Esophagus muscularis mucosa (tissue), 4 donors: ENCODE measurements at regions not wholly inside any gene's neighbourhood (a gene's known extent, or its start where the extent isn't known, plus 50 kb on each side); places are given as distances from the start of the nearest gene placed in this dataset.

Experiments used
- DNase-seq: peaks from one replicate; pipeline ENCODE4 v3.0.0-alpha.2; 2017; ENCODE audit errors: extremely low spot score
- H3K27ac ChIP-seq, 4 donors: fragments of 200-600 bp; sonication (generic); replicated peaks in 1 of 4; 1 replicate in 3 of 4; 2 replicates in 1 of 4; pipeline ENCODE4 v1.5.1; 2016 to 2019; ENCODE audit warnings: mild to moderate bottlenecking in 1 of 4
- H3K27me3 ChIP-seq, 4 donors: fragments of 200-600 bp; sonication (generic); one replicate each; pipeline versions ENCODE4 v1.5.1 to v1.6.0; 2016 to 2019
- H3K36me3 ChIP-seq, 4 donors: fragments of 200-600 bp; sonication (generic); one replicate each; pipeline ENCODE4 v1.5.1; 2016 to 2019
- H3K4me1 ChIP-seq, 4 donors: fragments of 200-600 bp; sonication (generic); one replicate each; pipeline ENCODE4 v1.5.1; 2016 to 2019
- H3K4me3 ChIP-seq, 4 donors: fragments of 200-600 bp; sonication (generic); 1 replicate in 2 of 4; 2 replicates in 2 of 4; pipeline ENCODE4 v1.5.1; 2016 to 2019; ENCODE audit warnings: mild to moderate bottlenecking in 4 of 4, moderate library complexity in 1 of 4
- H3K9me3 ChIP-seq, 4 donors: fragments of 200-600 bp; sonication (generic); 1 replicate in 3 of 4; 2 replicates in 1 of 4; pipeline ENCODE4 v1.5.1; 2016 to 2019
- EP300 ChIP-seq: sonication (generic); formaldehyde crosslinking; IDR thresholded peaks from one replicate; pipeline ENCODE4 v1.6.1; 2017; ENCODE audit warnings: antibody characterized with exemption
- POLR2A ChIP-seq: fragments of 450-650 bp; IDR thresholded peaks from one replicate; pipeline ENCODE4 v1.6.1; 2017; ENCODE audit warnings: antibody characterized with exemption, moderate library complexity, mild to moderate bottlenecking, low read depth
- POLR2AphosphoS5 ChIP-seq, 2 donors: sonication (generic); formaldehyde crosslinking; IDR thresholded peaks; one replicate each; pipeline ENCODE4 v1.6.1; 2017; ENCODE audit warnings: antibody characterized with exemption in 2 of 2
- WGBS: methylation state at CpG from one replicate; pipeline ENCODE4 v1.1.5; 2018; 5-methylcytosine and 5-hydroxymethylcytosine counted together
- intact Hi-C: fragments of 100-400 bp; cut with DNase I; formaldehyde crosslinking; loops from one replicate; pipeline ENCODE4 v1.15.1; 2023
- TF ChIP-seq, protein P1 (sequence below), 3 experiments: fragments of 200-600 bp in 2 of 3; fragments of 450-650 bp in 1 of 3; sonication (generic) in 2 of 3; IDR thresholded peaks; one replicate each; pipeline ENCODE4 v1.5.1; 2017 to 2019; ENCODE audit warnings: antibody characterized with exemption in 3 of 3, mild to moderate bottlenecking in 2 of 3, moderate library complexity in 1 of 3

DNA sequence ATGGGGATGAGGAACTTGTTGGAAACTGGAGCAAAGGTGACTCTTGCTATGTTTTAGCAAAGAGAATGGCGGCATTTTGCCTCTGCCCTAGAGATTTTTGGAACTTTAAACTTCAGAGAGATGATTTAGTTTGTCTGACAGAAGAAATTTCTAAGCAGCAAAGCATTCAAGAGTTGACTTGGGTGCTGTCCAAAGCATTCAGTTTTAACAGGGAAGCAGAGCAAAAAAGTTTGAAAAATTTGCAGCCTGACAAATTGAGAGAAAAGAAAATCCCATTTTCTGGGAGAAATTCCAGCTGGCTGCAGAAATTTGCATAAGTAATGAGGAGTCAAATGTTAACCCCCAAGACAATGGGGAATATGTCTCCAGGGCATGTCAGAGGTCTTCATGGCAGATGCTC, 682.3 kb upstream of the ST8SIA4 start:
- Histone ChIP-seq H3K27me3 (no peaks in the 10 kb centered on the region), H3K4me1 (peaks cover 0 to 7% (median 0%) of the 10 kb centered on the region in 4 donors), H3K36me3 (no peaks in the 10 kb centered on the region), H3K27ac (no peak overlapping the region), H3K9me3 (no peaks in the 10 kb centered on the region), H3K4me3 (no peak overlapping the region)
- WGBS, result 69% methylated on average over 1 of the region's 1 CpG
- no peak for DNase-seq
- intact Hi-C loops, result no loop called here
- TF ChIP-seq POLR2A (no peak), POLR2AphosphoS5 (IDR thresholded peaks at IDR 0.05) (no peak), EP300 (no peak)
- TF ChIP-seq, protein P1, sequence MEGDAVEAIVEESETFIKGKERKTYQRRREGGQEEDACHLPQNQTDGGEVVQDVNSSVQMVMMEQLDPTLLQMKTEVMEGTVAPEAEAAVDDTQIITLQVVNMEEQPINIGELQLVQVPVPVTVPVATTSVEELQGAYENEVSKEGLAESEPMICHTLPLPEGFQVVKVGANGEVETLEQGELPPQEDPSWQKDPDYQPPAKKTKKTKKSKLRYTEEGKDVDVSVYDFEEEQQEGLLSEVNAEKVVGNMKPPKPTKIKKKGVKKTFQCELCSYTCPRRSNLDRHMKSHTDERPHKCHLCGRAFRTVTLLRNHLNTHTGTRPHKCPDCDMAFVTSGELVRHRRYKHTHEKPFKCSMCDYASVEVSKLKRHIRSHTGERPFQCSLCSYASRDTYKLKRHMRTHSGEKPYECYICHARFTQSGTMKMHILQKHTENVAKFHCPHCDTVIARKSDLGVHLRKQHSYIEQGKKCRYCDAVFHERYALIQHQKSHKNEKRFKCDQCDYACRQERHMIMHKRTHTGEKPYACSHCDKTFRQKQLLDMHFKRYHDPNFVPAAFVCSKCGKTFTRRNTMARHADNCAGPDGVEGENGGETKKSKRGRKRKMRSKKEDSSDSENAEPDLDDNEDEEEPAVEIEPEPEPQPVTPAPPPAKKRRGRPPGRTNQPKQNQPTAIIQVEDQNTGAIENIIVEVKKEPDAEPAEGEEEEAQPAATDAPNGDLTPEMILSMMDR (IDR thresholded peaks at IDR 0.05), result no peak

DNA sequence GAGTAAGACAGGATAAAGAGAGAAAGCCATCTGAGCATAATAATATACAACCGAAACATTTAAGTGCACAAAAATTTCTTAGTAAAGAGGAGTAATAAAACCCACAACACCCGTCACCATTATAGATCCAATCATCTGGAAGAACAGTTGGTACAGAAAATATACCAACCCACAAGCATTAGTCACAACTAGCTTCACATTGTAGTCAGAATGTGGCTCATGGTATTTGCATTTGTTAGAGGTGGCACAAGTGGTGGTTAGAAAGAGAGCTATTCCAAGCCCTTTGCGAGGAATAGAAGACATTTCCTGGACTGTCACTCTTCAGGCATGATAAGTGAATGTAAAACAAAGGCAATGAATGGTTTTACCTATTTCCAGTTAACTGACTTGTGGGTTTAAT, 677.5 kb upstream of the ST8SIA4 start:
- no peak for DNase-seq
- no peaks in the 10 kb centered on the region for H3K27me3 ChIP-seq
- intact Hi-C loops, result no loop called here
- H3K9me3 ChIP-seq, result no peaks in the 10 kb centered on the region
- no peak overlapping the region for H3K4me3 ChIP-seq
- TF ChIP-seq EP300 (no peak), POLR2A (no peak), POLR2AphosphoS5 (IDR thresholded peaks at IDR 0.05) (no peak)
- TF ChIP-seq, protein P1 (IDR thresholded peaks at IDR 0.05), result no peak
- no peak overlapping the region for H3K27ac ChIP-seq
- no peaks in the 10 kb centered on the region for H3K36me3 ChIP-seq
- H3K4me1 ChIP-seq, result peaks cover 0 to 7% (median 0%) of the 10 kb centered on the region in 4 donors
- 92% methylated on average over 3 of the region's 3 CpGs for WGBS

DNA sequence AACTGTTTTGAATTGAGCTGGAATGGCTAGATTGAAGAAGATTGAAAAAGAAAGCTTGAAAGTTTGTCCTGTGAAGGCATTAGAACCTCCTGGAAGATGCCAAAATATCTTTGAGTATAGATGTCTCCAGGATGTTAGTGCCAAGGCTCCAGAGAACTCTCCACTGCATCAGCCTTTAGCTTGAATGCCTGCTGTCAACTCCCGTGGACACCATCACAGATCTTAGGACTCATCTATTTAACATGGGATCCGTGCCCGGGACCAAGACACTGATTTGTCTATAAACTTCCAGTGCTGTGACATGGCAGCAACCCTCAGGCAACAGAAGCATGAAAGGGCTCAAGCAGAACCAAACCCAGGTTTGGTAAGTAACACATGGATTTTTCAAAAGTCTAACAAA, 670.9 kb upstream of the ST8SIA4 start:
- H3K9me3 ChIP-seq, result no peaks in the 10 kb centered on the region
- no peak overlapping the region for H3K4me3 ChIP-seq
- 75% methylated on average over 3 of the region's 3 CpGs for WGBS
- intact Hi-C loops, result no loop called here
- TF ChIP-seq EP300, result no peak
- TF ChIP-seq POLR2A, result no peak
- TF ChIP-seq, protein P1 (IDR thresholded peaks at IDR 0.05), result no peak
- no peak for TF ChIP-seq POLR2AphosphoS5 (IDR thresholded peaks at IDR 0.05)
- no peaks in the 10 kb centered on the region for H3K4me1 ChIP-seq
- no peaks in the 10 kb centered on the region for H3K36me3 ChIP-seq
- DNase-seq, result no peak
- no peaks in the 10 kb centered on the region for H3K27me3 ChIP-seq
- no peak overlapping the region for H3K27ac ChIP-seq

DNA sequence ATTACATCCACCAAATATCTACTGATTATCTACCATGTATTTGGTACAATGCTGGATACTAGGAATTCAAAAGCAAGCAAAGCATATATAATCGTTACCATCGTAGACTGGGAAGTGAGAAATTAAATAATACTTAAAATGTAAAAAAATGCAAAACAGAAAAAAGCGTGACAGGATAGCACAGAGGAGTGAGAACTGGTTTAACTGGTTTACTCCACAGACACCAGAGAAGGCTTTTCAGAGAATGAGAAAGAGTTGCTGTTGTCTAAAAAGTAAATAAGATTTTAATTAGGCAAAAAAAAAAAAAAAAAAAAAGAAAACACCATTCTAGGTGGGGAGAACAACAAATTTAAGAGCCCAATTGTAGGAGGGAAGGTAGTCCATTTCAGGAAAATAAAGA, 657.9 kb upstream of the ST8SIA4 start:
- no peak for DNase-seq
- intact Hi-C loops, result no loop called here
- Histone ChIP-seq H3K9me3 (no peaks in the 10 kb centered on the region), H3K27me3 (no peaks in the 10 kb centered on the region), H3K27ac (no peak overlapping the region), H3K36me3 (no peaks in the 10 kb centered on the region), H3K4me3 (no peak overlapping the region), H3K4me1 (no peaks in the 10 kb centered on the region)
- TF ChIP-seq EP300, result no peak
- 88% methylated on average over 3 of the region's 3 CpGs for WGBS

DNA sequence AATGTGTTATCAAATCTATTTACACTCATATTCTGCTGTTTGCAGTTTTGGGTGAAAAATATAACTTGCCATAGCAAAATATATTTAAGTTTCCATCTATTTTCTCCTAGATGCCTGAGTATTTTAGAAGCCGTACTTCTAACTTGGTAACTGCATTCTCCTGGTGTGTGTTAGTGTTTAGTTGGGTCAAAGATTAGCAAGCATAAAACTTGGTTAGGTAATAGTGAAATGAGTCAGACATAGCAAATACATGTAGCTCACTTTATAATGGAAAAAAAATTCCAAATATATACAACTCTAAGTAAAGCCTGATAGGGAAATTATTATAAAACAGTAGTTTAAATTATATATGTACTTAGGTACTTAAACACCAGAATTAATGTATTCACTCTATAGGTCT, 640.7 kb upstream of the ST8SIA4 start:
- Histone ChIP-seq H3K4me3 (no peak overlapping the region), H3K27ac (no peak overlapping the region), H3K4me1 (no peaks in the 10 kb centered on the region), H3K9me3 (peaks cover 0 to 4% (median 0%) of the 10 kb centered on the region in 4 donors), H3K27me3 (no peaks in the 10 kb centered on the region), H3K36me3 (no peaks in the 10 kb centered on the region)
- 88% methylated on average over 1 of the region's 1 CpG for WGBS
- DNase-seq, result no peak
- no peak for TF ChIP-seq POLR2A
- TF ChIP-seq, protein P1 (IDR thresholded peaks at IDR 0.05), result no peak
- TF ChIP-seq EP300, result no peak
- TF ChIP-seq POLR2AphosphoS5 (IDR thresholded peaks at IDR 0.05), result no peak
- intact Hi-C loops, result no loop called here
